Lower leg skin (tissue), 3 donors: ENCODE measurements at regions not wholly inside any gene's neighbourhood (a gene's known extent, or its start where the extent isn't known, plus 50 kb on each side); places are given as distances from the start of the nearest gene placed in this dataset.

ENCODE experiments used
- CTCF ChIP-seq, 3 donors: fragments of 450-650 bp; IDR thresholded peaks; one replicate each; pipeline ENCODE4 v1.5.1; 2016; ENCODE audit warnings: antibody characterized with exemption in 3 of 3, mild to moderate bottlenecking in 3 of 3, moderate library complexity in 2 of 3
- POLR2A ChIP-seq, 2 donors: fragments of 450-650 bp; IDR thresholded peaks; one replicate each; pipeline ENCODE4 v1.6.1; 2016 to 2017; ENCODE audit warnings: antibody characterized with exemption in 2 of 2, mild to moderate bottlenecking in 1 of 2, moderate library complexity in 1 of 2

DNA sequence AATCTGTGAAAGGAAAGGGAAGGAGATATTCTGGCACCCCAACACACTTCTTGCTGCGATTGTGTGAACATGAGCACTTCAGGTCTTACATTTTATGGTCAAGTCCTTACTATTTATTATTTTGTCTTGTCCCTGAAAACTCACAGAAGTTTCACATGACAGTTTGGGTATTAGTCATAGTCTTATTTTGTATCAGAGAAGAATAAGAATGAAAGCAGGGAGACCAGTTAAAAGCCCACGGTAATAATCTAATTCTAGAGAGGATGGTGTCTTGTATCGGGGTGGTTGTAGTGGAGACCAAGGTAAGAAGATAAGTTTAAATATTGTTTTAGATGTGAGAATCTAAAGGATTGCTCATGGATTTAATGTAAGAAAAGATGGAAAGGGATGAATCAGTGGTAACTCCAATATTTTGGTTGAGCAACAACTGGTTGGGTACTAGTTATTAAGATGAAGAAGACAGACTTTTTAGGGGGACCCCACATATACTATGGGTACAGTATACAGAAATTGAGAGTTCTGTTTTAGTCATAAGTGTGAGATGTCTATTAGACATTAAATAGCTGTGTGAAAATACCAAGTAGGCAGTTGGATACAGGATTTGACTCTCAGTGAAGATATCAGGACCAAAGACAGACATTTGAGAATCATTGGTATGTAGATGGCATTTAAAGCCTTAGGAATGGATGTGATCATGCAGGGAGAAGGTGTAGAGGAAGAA is 227.6 kb downstream of the MFSD1 start:
- no peak for TF ChIP-seq CTCF (IDR thresholded peaks at IDR 0.05)
- TF ChIP-seq POLR2A (IDR thresholded peaks at IDR 0.05): no peak
